ENCODE measurements at regions not wholly inside any gene's neighbourhood (a gene's known extent, or its start where the extent isn't known, plus 50 kb on each side); places are given as distances from the start of the nearest gene placed in this dataset.

DNA sequence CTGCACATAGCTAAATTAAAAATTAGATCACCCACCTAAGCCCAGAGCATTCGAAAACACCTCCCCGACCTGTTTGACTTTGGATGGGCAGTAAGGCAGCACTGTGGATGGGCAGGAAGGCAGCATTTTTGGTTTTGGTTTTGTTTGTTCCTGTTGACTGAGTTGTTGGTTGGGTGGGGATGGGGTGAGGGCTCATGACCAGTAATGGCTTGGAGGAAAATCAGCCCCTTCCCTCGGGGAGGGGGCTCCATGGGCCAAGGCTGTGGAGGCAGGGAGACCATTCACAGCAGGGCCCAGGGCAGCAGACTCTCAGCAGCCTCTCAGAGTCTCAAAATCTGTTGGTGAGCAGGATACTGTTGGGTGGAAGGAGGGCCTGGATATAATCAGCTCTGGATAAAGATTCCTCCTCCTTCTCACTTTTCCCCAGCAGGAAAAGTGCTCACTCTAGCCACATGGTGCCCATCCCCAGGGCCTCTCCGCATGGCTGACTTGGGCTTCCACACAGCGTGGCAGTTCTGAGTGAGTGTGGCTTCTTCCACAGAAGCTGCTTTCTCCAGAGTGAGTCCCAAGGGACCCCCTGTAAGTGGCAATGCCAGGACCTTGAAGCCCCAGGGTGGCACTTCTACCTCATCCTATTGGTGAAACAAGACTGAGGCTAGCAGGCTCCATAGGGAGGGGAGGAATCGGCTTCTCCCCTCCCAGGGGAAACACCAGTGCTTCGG is 1491.2 kb downstream of the BRD1 start:
- H3K9me3 Mint-ChIP-seq = peaks cover 5% of the 10 kb centered on the region
- peaks cover 4% of the 10 kb centered on the region for H3K4me1 Mint-ChIP-seq
- peaks cover 2% of the 10 kb centered on the region for H3K36me3 Mint-ChIP-seq
- ATAC-seq (ENCODE audit: low read depth) (no peak), DNase-seq (ENCODE audit: low spot score in 2 of 2) (no peak)
- H3K27me3 Mint-ChIP-seq = peaks cover 16% of the 10 kb centered on the region
- no peak overlapping the region for H3K4me3 Mint-ChIP-seq
- no peak overlapping the region for H3K27ac Mint-ChIP-seq

DNA sequence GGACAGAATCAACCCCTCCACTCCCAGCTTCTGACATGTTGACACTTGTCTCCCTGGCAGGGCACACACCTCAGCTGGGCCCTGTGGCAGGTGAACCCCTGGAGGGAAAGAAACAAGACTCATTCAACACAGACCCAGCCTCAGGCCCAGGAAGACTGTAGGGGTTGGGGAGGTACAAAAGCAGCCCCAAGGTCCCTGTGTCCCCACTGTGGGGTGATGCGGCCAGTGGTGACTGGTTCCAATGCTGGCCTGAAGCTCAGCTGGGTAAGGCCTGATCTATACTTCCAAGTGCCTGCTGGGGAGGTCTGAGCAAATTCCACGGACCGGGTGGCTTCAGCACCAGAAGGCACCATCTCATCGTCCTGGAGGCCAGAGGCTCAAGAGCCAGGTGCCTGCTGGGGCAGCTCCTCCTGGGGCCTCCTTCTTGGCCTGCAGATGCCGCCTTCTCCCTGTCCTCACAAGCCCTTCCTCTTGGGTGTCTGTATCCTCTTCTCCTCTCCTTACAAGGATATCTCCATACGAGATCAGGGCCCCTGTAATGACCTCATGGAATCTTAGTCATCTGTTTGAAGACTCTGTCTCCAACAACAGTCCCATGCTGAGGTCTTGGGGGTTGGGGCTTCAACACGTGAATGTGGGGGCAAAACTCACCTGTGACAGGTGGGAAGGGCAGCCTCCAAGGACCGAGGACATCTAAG is 1492.1 kb downstream of the BRD1 start:
- ATAC-seq (ENCODE audit: low read depth) (no peak), DNase-seq (ENCODE audit: low spot score in 2 of 2) (no peak)
- Mint-ChIP-seq H3K4me3 (no peak overlapping the region), H3K4me1 (peaks cover 4% of the 10 kb centered on the region), H3K9me3 (peaks cover 6% of the 10 kb centered on the region), H3K27me3 (peaks cover 15% of the 10 kb centered on the region), H3K36me3 (peaks cover 2% of the 10 kb centered on the region), H3K27ac (no peak overlapping the region)

DNA sequence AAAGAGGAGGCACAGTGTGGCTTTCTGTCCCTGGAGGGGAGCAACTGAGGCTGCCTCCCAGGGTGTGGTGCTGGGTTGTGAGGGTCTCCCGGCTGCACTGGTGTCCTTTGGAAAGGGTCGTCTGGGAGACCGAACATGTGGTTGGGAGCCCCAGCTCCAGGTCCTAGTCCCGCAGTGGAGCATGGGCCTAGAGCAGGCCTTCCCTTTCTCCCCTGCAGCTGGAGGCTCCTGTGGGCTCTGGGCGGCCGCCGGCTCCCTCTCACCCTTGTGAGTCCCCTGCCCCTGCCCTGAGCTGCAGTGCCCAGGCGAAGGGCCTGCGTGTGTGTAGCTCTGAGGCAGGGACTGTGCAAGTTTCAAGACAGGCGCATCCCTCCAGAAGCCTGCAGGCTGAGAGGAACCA is 1492.7 kb downstream of the BRD1 start:
- peaks cover 6% of the 10 kb centered on the region for H3K9me3 Mint-ChIP-seq
- DNase-seq (ENCODE audit: low spot score in 2 of 2) = no peak

DNA sequence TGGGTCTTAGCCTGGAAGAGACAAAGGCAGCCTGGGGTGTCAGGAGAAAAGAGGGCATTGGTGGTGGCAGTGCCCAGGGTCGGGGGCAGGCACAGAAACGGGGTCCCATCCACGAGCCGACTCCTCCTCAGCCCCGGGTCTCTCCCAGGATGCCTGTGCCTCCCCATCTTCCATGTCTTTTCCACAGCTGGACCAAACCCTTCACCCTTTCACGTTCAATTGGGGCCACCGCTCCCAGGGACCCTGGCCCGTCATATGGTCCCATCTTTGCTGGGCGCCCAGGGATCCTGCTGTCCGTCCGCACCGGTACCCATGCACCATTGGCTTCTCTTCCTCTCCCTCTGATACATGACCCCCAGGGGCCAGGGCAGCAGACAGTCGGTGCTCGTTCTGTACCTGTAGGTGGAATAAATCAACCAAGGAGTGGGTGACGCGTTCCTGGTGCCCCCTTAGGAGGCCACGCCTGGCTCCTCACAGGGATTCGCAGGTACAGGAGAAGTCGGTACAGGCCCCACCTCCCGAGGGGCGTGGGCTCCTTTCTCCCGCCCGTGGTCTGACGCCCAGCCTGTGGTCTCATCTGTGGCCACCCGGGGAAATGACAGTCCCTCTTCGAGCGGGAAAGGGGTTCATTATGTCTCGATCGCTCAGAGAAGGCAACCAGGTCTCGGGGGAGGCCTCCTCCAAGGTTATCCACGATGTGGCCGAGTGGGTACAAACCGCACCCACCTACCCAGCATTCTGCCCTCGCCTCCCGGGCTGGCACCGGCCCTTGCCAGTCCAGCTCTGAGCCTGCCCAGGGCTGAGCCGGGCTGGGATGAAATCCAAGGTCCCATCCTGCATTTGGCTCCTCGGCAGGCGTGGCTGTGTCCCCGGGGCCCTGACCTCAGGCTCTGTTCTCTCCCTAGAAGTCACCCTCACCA is 1493.6 kb downstream of the BRD1 start:
- H3K9me3 Mint-ChIP-seq = peaks cover 11% of the 10 kb centered on the region
- no peak for DNase-seq (ENCODE audit: low spot score in 2 of 2)
- H3K27ac Mint-ChIP-seq = no peak overlapping the region
- ATAC-seq (ENCODE audit: low read depth) = no peak
- peaks cover 14% of the 10 kb centered on the region for H3K27me3 Mint-ChIP-seq
- H3K4me3 Mint-ChIP-seq = no peak overlapping the region
- peaks cover 4% of the 10 kb centered on the region for H3K4me1 Mint-ChIP-seq
- H3K36me3 Mint-ChIP-seq = peaks cover 2% of the 10 kb centered on the region

More for the DNA sequence above, 1492.7 kb downstream of the BRD1 start:
- Mint-ChIP-seq H3K4me3 (no peak overlapping the region), H3K27ac (no peak overlapping the region), H3K4me1 (peaks cover 4% of the 10 kb centered on the region), H3K36me3 (peaks cover 2% of the 10 kb centered on the region), H3K27me3 (peaks cover 15% of the 10 kb centered on the region)
- ATAC-seq (ENCODE audit: low read depth) = no peak

DNA sequence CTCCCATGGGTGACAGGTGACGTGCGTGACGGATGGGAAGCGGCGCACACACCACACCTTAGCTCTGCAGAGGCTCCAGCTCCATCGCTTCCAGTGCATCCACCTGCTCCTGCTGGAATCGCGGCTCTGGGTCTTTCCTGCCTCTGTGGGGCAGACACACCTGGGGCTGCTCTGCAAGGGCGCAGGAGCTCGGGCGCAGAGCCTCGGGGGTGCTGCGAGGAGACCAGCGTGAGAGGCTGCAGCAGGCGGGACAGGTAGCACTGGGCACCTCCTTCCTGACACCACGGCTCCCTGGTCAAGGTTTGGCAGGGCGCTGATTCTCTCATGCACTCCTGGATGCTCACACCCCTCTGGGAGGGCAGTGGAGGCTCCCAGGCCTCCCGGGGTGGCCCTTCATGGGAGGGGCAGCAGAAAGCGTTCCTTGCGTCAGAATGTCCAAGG is 1494.3 kb downstream of the BRD1 start:
- Mint-ChIP-seq H3K27me3 (peaks cover 11% of the 10 kb centered on the region), H3K4me3 (no peak overlapping the region), H3K27ac (no peak overlapping the region), H3K9me3 (peaks cover 12% of the 10 kb centered on the region), H3K4me1 (peaks cover 4% of the 10 kb centered on the region), H3K36me3 (peaks cover 2% of the 10 kb centered on the region)
- ATAC-seq (ENCODE audit: low read depth) (no peak), DNase-seq (ENCODE audit: low spot score in 2 of 2) (no peak)

DNA sequence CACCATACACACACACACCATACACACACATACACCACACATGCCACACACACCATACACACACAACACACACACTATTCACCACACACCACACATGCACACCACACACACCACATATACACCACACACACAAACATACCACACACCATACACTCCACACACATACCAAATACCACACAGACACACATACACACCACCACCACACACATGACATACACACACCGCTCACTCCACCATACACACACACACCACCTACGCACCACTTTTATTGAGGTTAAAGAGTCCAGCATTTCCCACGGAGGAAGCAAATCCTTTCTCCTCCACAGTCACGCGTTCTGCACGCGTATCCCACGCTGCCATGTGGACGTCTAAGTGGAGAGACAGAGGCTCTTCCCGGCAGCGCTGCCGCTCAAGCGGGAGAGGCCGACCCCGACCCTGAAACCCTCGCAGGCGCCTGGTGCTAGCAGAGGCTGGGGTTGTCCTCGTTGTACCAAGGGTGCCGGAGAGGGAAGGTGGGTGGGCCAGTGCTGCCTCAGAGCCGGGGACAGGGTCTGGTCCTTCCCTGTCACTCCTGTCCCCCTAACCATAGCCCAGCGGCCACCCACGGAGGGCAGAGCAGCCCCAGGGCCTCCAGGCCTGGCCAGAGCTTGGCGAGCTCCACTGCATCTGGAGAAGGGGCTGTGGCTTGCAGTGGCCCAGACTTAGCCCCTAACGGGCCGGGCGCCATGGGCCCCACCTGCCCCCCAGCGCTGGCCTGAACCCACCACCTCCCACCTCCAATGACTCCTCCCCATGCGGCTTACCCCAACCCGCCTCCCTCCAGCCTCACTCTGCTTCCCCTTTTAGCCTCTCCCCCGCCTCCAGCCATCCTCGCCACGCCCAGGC is 1495.0 kb downstream of the BRD1 start:
- H3K27ac Mint-ChIP-seq = no peak overlapping the region
- ATAC-seq (ENCODE audit: low read depth) (no peak), DNase-seq (ENCODE audit: low spot score in 2 of 2) (no peak)
- H3K36me3 Mint-ChIP-seq = peaks cover 2% of the 10 kb centered on the region
- no peak overlapping the region for H3K4me3 Mint-ChIP-seq
- peaks cover 14% of the 10 kb centered on the region for H3K9me3 Mint-ChIP-seq
- H3K27me3 Mint-ChIP-seq = peaks cover 7% of the 10 kb centered on the region
- peaks cover 4% of the 10 kb centered on the region for H3K4me1 Mint-ChIP-seq

DNA sequence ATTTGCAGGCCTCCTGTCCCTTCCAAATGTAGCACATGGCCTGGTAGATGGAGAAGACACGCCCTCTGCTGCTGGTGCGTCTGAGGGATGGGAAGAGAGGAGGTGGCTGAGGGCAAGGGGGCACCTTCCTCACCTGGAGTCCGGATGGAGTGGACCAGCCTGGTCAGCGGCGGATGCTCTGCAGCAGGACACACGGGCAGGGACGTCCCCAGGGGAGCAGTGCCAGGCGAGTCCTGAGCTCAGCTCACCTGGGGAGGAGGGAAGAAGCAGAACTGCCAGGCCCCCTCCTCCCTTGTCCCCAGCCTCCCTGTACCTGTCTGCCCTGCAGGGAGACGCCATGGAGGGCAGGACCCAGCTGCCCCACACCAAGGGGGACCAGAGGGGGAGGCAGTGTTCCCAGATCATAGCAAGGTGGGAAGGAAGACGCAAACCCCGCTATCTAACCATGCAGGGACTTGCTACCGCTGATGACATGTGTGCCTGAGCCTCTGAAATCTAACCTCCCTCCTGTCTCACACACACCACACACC is 1495.9 kb downstream of the BRD1 start:
- H3K27me3 Mint-ChIP-seq = peaks cover 6% of the 10 kb centered on the region
- H3K27ac Mint-ChIP-seq = no peak overlapping the region
- ATAC-seq (ENCODE audit: low read depth) = no peak

DNA sequence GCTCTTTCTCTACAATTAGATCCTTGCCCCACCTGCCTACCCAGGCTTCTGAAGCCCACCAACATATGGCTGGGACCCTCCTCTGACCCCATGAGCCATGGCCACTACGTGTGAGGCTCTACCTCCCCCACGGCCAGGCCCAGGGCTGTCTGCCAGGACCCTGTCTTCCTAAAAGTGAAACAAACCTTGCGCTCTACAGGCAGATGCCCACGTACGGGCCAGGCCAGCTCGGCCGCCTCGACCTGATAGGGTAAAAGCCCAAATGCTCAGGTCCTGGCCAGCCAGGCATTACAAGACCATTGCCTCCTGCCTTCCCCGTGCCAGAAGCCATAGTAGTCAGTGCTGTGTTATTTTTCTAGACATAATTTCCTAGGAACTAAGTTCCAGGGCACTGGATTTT is 1496.4 kb downstream of the BRD1 start:
- Mint-ChIP-seq H3K9me3 (peaks cover 14% of the 10 kb centered on the region), H3K4me1 (peaks cover 4% of the 10 kb centered on the region), H3K27ac (no peak overlapping the region), H3K36me3 (peaks cover 2% of the 10 kb centered on the region), H3K27me3 (peaks cover 6% of the 10 kb centered on the region), H3K4me3 (no peak overlapping the region)
- DNase-seq (ENCODE audit: low spot score in 2 of 2) (no peak), ATAC-seq (ENCODE audit: low read depth) (no peak)

More for the DNA sequence above, 1495.9 kb downstream of the BRD1 start:
- no peak for DNase-seq (ENCODE audit: low spot score in 2 of 2)
- peaks cover 2% of the 10 kb centered on the region for H3K36me3 Mint-ChIP-seq
- H3K9me3 Mint-ChIP-seq = peaks cover 14% of the 10 kb centered on the region
- H3K4me3 Mint-ChIP-seq = no peak overlapping the region
- H3K4me1 Mint-ChIP-seq = peaks cover 4% of the 10 kb centered on the region

DNA sequence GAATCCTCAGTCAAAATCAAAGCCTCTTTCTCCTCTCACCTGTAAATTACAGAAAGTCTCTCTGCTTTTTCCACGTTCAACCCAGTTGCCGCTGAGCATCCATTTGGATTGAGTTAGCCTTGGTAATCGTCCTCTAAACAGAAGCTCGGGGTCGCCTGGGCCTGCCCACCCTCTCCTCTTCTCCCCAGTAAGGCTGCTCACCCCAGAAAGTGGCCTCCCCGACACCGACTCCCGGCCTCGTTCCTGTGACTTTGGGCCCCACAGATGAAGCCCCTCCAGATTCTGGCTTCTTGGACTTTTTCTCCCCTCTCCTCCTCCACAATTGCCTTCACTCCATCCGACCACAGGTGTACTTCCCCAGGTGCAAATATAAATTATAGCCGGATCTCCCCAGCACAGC is 1500.0 kb downstream of the BRD1 start:
- Mint-ChIP-seq H3K27ac (no peak overlapping the region), H3K27me3 (peaks cover 5% of the 10 kb centered on the region), H3K4me1 (peaks cover 4% of the 10 kb centered on the region), H3K4me3 (no peak overlapping the region), H3K9me3 (peaks cover 21% of the 10 kb centered on the region), H3K36me3 (peaks cover 2% of the 10 kb centered on the region)
- ATAC-seq (ENCODE audit: low read depth) (no peak), DNase-seq (ENCODE audit: low spot score in 2 of 2) (no peak)

DNA sequence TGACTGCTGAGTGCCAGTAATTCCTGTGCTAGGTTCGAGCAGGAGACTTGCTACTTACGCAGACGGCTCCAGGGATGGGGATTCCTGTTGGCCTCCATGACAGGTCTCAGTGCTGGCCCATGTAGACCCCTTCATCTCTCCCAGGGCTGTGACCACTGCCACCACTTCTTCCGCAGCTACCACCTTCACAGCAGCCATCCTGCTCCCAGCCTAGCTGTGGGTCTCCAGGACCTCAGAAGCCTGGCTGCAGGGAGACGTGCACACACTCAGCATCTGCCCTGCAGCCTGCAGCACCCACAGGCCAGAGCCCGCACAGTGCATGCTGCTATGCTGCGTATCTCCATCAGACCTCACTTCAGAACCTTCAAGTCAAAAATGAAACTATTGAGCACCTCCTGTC is 1503.9 kb downstream of the BRD1 start:
- no peak overlapping the region for H3K4me3 Mint-ChIP-seq
- peaks cover 10% of the 10 kb centered on the region for H3K9me3 Mint-ChIP-seq
- H3K4me1 Mint-ChIP-seq = no peaks in the 10 kb centered on the region
- H3K36me3 Mint-ChIP-seq = no peaks in the 10 kb centered on the region
- ATAC-seq (ENCODE audit: low read depth) = no peak
- H3K27ac Mint-ChIP-seq = no peak overlapping the region
- no peak for DNase-seq (ENCODE audit: low spot score in 2 of 2)
- peaks cover 11% of the 10 kb centered on the region for H3K27me3 Mint-ChIP-seq

DNA sequence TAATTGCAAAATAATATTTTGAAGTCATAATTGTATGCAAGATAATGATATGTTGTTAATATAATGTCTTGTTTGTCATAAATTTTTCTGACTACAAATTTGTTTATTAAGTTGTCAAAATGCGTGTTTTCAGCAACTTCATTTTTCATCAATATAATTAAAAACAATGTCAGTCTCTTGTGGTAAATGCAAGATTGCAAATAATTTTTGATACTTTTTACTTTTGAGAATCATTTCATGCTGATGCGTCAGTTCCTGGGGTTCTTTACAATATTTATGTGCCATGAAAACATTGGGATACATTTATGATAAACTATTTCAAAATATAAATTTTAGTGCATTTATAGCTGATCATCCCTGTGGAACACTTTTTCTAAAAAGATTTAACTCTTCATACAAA is 1504.8 kb downstream of the BRD1 start:
- Mint-ChIP-seq H3K27ac (no peak overlapping the region), H3K27me3 (peaks cover 13% of the 10 kb centered on the region), H3K9me3 (peaks cover 7% of the 10 kb centered on the region), H3K4me3 (no peak overlapping the region), H3K36me3 (no peaks in the 10 kb centered on the region), H3K4me1 (no peaks in the 10 kb centered on the region)
- no peak for DNase-seq (ENCODE audit: low spot score in 2 of 2)
- ATAC-seq (ENCODE audit: low read depth) = no peak

DNA sequence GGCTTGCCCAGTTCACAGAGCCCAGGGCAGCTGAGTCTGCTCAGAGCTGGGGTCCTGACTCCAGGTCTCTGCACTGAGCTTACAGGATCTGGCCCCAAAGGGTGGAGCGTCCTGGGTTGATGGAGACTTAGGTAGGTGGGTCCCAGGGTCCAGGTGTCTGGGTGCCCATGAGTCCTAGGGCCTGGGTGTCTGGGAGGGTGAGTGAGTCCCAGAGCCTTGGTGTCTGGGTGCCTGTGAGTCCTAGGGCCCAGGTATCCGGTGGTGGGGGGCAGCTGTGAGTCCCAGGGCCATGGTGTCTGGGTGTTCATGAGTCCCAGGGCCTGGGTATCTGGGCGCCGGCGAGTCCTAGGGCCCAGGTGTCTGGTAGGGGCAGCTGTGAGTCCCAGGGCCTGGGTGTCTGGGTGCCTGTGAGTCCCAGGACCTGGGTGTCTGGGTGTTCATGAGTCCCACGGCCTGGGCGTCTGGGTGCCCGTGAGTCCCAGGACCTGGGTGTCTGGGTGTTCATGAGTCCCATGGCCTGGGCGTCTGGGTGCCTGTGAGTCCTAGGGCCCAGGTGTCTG is 1505.6 kb downstream of the BRD1 start:
- ATAC-seq (ENCODE audit: low read depth) = no peak
- DNase-seq (ENCODE audit: low spot score in 2 of 2) = no peak
- H3K4me3 Mint-ChIP-seq = no peak overlapping the region

More for the DNA sequence above, 1505.6 kb downstream of the BRD1 start:
- no peaks in the 10 kb centered on the region for H3K36me3 Mint-ChIP-seq
- peaks cover 13% of the 10 kb centered on the region for H3K27me3 Mint-ChIP-seq
- no peak overlapping the region for H3K27ac Mint-ChIP-seq
- H3K9me3 Mint-ChIP-seq = peaks cover 7% of the 10 kb centered on the region
- H3K4me1 Mint-ChIP-seq = no peaks in the 10 kb centered on the region
